AG04449 (cell line): ENCODE measurements at regions not wholly inside any gene's neighbourhood (a gene's known extent, or its start where the extent isn't known, plus 50 kb on each side); places are given as distances from the start of the nearest gene placed in this dataset.
"Not testable (repeated sequence)": the region's sequence is repeated elsewhere in the genome, so short reads cannot be mapped to it uniquely, and the experiment has no call there.

Experiments used
- CTCF ChIA-PET: fragments of 350-600 bp; formaldehyde crosslinking; extraction: SDS; loops from one replicate; lab custom pipeline; 2021; ENCODE audit warnings: antibody characterized with exemption; lab: Yijun Ruan, JAX
- POLR2A ChIA-PET: fragments of 400-600, 350-600 bp; formaldehyde crosslinking; extraction: SDS; loops from one replicate; lab custom pipeline; 2020; ENCODE audit warnings: antibody characterized with exemption, inconsistent platforms; lab: Yijun Ruan, JAX
- DNase-seq: peaks from one replicate; pipeline ENCODE4 v3.0.0-alpha.2; 2010; ENCODE audit warnings: low read depth, low spot score
- H3K4me3 ChIP-seq: 2 replicates; pipeline ENCODE4 v1.5.1; 2011; ENCODE audit warnings: low read depth, mild to moderate bottlenecking, control low read depth, low read length
- CTCF ChIP-seq: IDR thresholded peaks from one replicate; pipeline ENCODE4 v1.5.1; 2011; ENCODE audit warnings: mild to moderate bottlenecking, moderate library complexity, low read length, control low read depth, inconsistent platforms; ENCODE audit not compliant: insufficient read depth; ENCODE audit errors: missing control alignments

- no peak for DNase-seq
- ChIA-PET POLR2A (no interaction called here), CTCF (interaction anchor here (0.6 kb wide), 1 partner anchor 57 kb away, joined by 3 read pairs; no protein-coding TSS in a partner anchor)
- TF ChIP-seq CTCF = no peak
- no peak overlapping the region for H3K4me3 ChIP-seq
Measured at GRCh38 chr6:140003217-140003616, 628.8 kb upstream of the CITED2 start.

- TF ChIP-seq CTCF = no peak
- CTCF ChIA-PET = interaction anchor here (0.6 kb wide), 1 partner anchor 58 kb away, joined by 3 read pairs; no protein-coding TSS in a partner anchor
- DNase-seq = no peak
- H3K4me3 ChIP-seq = no peak overlapping the region
- POLR2A ChIA-PET = interaction anchor here (1.0 to 1.2 kb wide), 5 partner anchors 49 to 635 kb away, joined by 3 to 5 read pairs (median 3); partner anchors contain the start of gene CITED2
Measured at GRCh38 chr6:140002396-140003022, 628.1 kb upstream of the CITED2 start.

GRCh38 chr6:140001821-140002341 lies 627.4 kb upstream of the CITED2 start:
- DNase-seq = no peak
- no peak for TF ChIP-seq CTCF
- ChIA-PET CTCF (no interaction called here), POLR2A (interaction anchor here (1.0 to 1.2 kb wide), 5 partner anchors 50 to 634 kb away, joined by 3 to 5 read pairs (median 3); partner anchors contain the start of gene CITED2)
- no peak overlapping the region for H3K4me3 ChIP-seq

GRCh38 chr6:140001005-140001404 lies 626.6 kb upstream of the CITED2 start:
- TF ChIP-seq CTCF = no peak
- CTCF ChIA-PET = no interaction called here
- no peak for DNase-seq
- H3K4me3 ChIP-seq = no peak overlapping the region
- POLR2A ChIA-PET = no interaction called here

GRCh38 chr6:139999661-140000060 lies 625.2 kb upstream of the CITED2 start:
- CTCF ChIA-PET, POLR2A ChIA-PET, H3K4me3 ChIP-seq, DNase-seq: not testable (repeated sequence)

- POLR2A ChIA-PET, H3K4me3 ChIP-seq, DNase-seq: not testable (repeated sequence)
- CTCF ChIA-PET = interaction anchor here (0.5 kb wide), 1 partner anchor 551 kb away, joined by 3 read pairs; no protein-coding TSS in a partner anchor
Measured at GRCh38 chr6:139998478-139998877, 624.0 kb upstream of the CITED2 start.

- no peak for DNase-seq
Measured at GRCh38 chr6:139996253-139996834, 621.9 kb upstream of the CITED2 start.

More at GRCh38 chr6:139996253-139996834, 621.9 kb upstream of the CITED2 start:
- ChIA-PET POLR2A (no interaction called here), CTCF (no interaction called here)
- no peak overlapping the region for H3K4me3 ChIP-seq
- no peak for TF ChIP-seq CTCF
